Loucy (cell line): ENCODE measurements at regions not wholly inside any gene's neighbourhood (a gene's known extent, or its start where the extent isn't known, plus 50 kb on each side); places are given as distances from the start of the nearest gene placed in this dataset.

ENCODE experiments used
- EZH2phosphoT487 ChIP-seq: fragments of 200-600 bp; IDR thresholded peaks from 2 replicates; pipeline ENCODE4 v1.6.1; 2018; ENCODE audit warnings: antibody characterized with exemption, mild to moderate bottlenecking, moderate library complexity, borderline replicate concordance
- TF ChIP-seq, protein P1 (sequence below): fragments of 200-600 bp; sonication (generic); conservative IDR thresholded peaks from 2 replicates; pipeline ENCODE4 v1.5.1; 2014; ENCODE audit warnings: mild to moderate bottlenecking, antibody characterized with exemption, low read length

DNA sequence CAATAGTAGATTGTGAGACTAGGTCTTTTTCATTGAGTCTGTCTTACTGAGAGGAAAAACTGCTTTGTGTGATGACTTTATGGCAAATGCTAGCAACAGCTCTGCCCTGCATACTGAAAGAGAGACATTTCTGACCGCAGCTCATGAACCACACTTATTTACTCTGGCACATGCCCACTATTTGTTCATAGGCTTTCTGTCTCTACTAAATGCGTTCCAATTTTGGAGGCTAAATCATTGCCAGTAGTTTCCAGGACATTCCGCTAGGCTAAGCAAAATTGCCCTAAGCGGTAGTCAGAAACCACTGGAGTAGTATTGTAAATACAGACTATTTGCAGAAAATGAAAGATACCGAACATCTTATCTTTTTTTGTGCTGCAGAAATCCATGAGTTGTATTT is 55.6 kb upstream of the DLX6 start:
- TF ChIP-seq, protein P1, sequence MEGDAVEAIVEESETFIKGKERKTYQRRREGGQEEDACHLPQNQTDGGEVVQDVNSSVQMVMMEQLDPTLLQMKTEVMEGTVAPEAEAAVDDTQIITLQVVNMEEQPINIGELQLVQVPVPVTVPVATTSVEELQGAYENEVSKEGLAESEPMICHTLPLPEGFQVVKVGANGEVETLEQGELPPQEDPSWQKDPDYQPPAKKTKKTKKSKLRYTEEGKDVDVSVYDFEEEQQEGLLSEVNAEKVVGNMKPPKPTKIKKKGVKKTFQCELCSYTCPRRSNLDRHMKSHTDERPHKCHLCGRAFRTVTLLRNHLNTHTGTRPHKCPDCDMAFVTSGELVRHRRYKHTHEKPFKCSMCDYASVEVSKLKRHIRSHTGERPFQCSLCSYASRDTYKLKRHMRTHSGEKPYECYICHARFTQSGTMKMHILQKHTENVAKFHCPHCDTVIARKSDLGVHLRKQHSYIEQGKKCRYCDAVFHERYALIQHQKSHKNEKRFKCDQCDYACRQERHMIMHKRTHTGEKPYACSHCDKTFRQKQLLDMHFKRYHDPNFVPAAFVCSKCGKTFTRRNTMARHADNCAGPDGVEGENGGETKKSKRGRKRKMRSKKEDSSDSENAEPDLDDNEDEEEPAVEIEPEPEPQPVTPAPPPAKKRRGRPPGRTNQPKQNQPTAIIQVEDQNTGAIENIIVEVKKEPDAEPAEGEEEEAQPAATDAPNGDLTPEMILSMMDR, result no peak
- TF ChIP-seq EZH2phosphoT487, result no peak
